GM12865 (cell line): ENCODE measurements at regions not wholly inside any gene's neighbourhood (a gene's known extent, or its start where the extent isn't known, plus 50 kb on each side); places are given as distances from the start of the nearest gene placed in this dataset.
"Not testable (repeated sequence)": the region's sequence is repeated elsewhere in the genome, so short reads cannot be mapped to it uniquely, and the experiment has no call there.

Experiments used
- DNase-seq: peaks from one replicate; pipeline ENCODE4 v3.0.0; 2010; ENCODE audit warnings: low read depth
- H3K4me3 ChIP-seq: 2 replicates; pipeline ENCODE4 v1.5.1; 2011; ENCODE audit warnings: mild to moderate bottlenecking, low read depth, low read length, control low read depth
- CTCF ChIP-seq: IDR thresholded peaks from 2 replicates; pipeline ENCODE4 v1.5.1; 2011; ENCODE audit warnings: low read length, control low read depth, low read depth, inconsistent platforms; ENCODE audit not compliant: insufficient read depth; ENCODE audit errors: missing control alignments

- no peak overlapping the region for H3K4me3 ChIP-seq
- TF ChIP-seq CTCF = no peak
- DNase-seq = no peak
Observed at GRCh38 chr7:149588930-149589329, 91.3 kb upstream of the ZNF746 start.

GRCh38 chr7:149586646-149587645 lies 89.3 kb upstream of the ZNF746 start:
- DNase-seq = no peak
- H3K4me3 ChIP-seq = no peak overlapping the region
- TF ChIP-seq CTCF = no peak

GRCh38 chr7:149584530-149584929 lies 86.9 kb upstream of the ZNF746 start:
- DNase-seq = no peak
- no peak for TF ChIP-seq CTCF
- no peak overlapping the region for H3K4me3 ChIP-seq

- H3K4me3 ChIP-seq = no peak overlapping the region
- no peak for DNase-seq
- no peak for TF ChIP-seq CTCF
Observed at GRCh38 chr7:149584009-149584408, 86.4 kb upstream of the ZNF746 start.

GRCh38 chr7:149580328-149580727 lies 82.7 kb upstream of the ZNF746 start:
- no peak for TF ChIP-seq CTCF
- no peak overlapping the region for H3K4me3 ChIP-seq
- DNase-seq = no peak

GRCh38 chr7:149579365-149579764 lies 81.8 kb upstream of the ZNF746 start:
- H3K4me3 ChIP-seq, DNase-seq: not testable (repeated sequence)

GRCh38 chr7:149574428-149574827 lies 76.8 kb upstream of the ZNF746 start:
- DNase-seq, H3K4me3 ChIP-seq: not testable (repeated sequence)

- no peak for TF ChIP-seq CTCF
- H3K4me3 ChIP-seq = no peak overlapping the region
- no peak for DNase-seq
Observed at GRCh38 chr7:149573519-149573918, 75.9 kb upstream of the ZNF746 start.

- DNase-seq, H3K4me3 ChIP-seq: not testable (repeated sequence)
Observed at GRCh38 chr7:149572920-149573319, 75.3 kb upstream of the ZNF746 start.
